ENCODE measurements at regions not wholly inside any gene's neighbourhood (a gene's known extent, or its start where the extent isn't known, plus 50 kb on each side); places are given as distances from the start of the nearest gene placed in this dataset.

- in situ Hi-C loops (cut with HindIII; ENCODE audit: low sequenced_read_pairs), result no loop called here
- TF ChIP-seq CTCF (IDR thresholded peaks at IDR 0.05; ENCODE audit: low read depth, low read length), result no peak
- H3K4me3 ChIP-seq (ENCODE audit: low read depth, low read length), result no peak overlapping the region
- DNase-seq (ENCODE audit: low read depth, low spot score), result no peak
These were observed 63.6 kb upstream of the DAB2IP start for GRCh38 chr9:121587863-121588262.

DNA sequence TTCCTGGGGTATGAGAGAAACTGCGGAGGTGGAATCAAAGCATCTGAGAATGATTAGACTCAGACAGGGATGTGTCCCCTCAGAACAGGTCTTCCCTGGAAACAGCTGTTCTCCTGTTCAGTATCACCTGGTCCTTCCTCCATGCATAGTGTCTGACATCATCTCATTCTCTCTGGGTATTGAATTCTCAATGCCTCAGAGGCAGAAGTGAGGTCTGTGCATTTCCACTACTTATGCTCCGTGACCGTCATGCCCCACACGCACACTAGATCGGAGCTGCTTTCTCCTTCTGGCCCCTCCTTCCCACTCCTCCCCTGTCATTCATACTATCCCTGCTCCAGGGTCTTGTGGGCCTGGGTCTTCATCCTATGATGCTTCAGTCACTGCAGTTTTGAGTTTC lies 61.4 kb upstream of the DAB2IP start:
- in situ Hi-C loops (cut with HindIII; ENCODE audit: low sequenced_read_pairs), result no loop called here
- no peak overlapping the region for H3K4me3 ChIP-seq (ENCODE audit: low read depth, low read length)
- no peak for TF ChIP-seq CTCF (IDR thresholded peaks at IDR 0.05; ENCODE audit: low read depth, low read length)
- DNase-seq (ENCODE audit: low read depth, low spot score), result no peak

- in situ Hi-C loops (cut with HindIII; ENCODE audit: low sequenced_read_pairs), result no loop called here
- no peak overlapping the region for H3K4me3 ChIP-seq (ENCODE audit: low read depth, low read length)
- no peak for DNase-seq (ENCODE audit: low read depth, low spot score)
- TF ChIP-seq CTCF (IDR thresholded peaks at IDR 0.05; ENCODE audit: low read depth, low read length), result no peak
These were observed 59.2 kb upstream of the DAB2IP start for GRCh38 chr9:121592265-121592664.

DNA sequence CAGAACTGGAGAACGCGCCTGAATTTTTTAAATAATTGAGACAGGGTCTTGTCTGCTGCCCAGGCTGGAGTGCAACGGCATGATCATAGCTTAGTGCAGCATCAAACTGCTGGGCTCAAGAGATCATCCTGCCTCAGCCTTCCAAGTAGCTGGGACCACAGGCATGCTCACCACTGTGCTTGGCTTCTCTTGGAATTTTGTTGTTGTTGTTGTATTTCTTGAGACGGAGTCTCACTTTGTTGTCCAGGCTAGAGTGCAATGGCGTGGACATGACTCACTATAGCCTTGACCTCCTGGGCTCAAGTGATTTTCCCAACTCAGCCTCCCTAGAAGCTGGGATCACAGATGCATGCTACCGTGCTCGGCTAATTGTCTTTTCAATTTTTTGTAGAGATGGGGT lies 58.4 kb upstream of the DAB2IP start:
- in situ Hi-C loops (cut with HindIII; ENCODE audit: low sequenced_read_pairs), result no loop called here
- TF ChIP-seq CTCF (IDR thresholded peaks at IDR 0.05; ENCODE audit: low read depth, low read length), result no peak

GRCh38 chr9:121596515-121596914 lies 54.9 kb upstream of the DAB2IP start:
- DNase-seq (ENCODE audit: low read depth, low spot score), result no peak
- H3K4me3 ChIP-seq (ENCODE audit: low read depth, low read length), result no peak overlapping the region
- TF ChIP-seq CTCF (IDR thresholded peaks at IDR 0.05; ENCODE audit: low read depth, low read length), result no peak
- in situ Hi-C loops (cut with HindIII; ENCODE audit: low sequenced_read_pairs), result no loop called here

More for the DNA sequence above, 58.4 kb upstream of the DAB2IP start:
- no peak for DNase-seq (ENCODE audit: low read depth, low spot score)
- no peak overlapping the region for H3K4me3 ChIP-seq (ENCODE audit: low read depth, low read length)

GRCh38 chr9:121597698-121598166 lies 53.7 kb upstream of the DAB2IP start:
- in situ Hi-C loops (cut with HindIII; ENCODE audit: low sequenced_read_pairs), result no loop called here
- DNase-seq (ENCODE audit: low read depth, low spot score), result no peak
- H3K4me3 ChIP-seq (ENCODE audit: low read depth, low read length), result no peak overlapping the region
- no peak for TF ChIP-seq CTCF (IDR thresholded peaks at IDR 0.05; ENCODE audit: low read depth, low read length)
